AG09319 (cell line): ENCODE measurements at regions not wholly inside any gene's neighbourhood (a gene's known extent, or its start where the extent isn't known, plus 50 kb on each side); places are given as distances from the start of the nearest gene placed in this dataset.

Experiments used
- DNase-seq: peaks from one replicate; pipeline ENCODE4 v3.0.0-alpha.2; 2010; ENCODE audit warnings: low read depth; ENCODE audit errors: extremely low read depth
- CTCF ChIP-seq: IDR thresholded peaks from 2 replicates; pipeline ENCODE4 v1.5.1; 2011; ENCODE audit warnings: low read depth, mild to moderate bottlenecking, inconsistent platforms, low read length, moderate library complexity

- no peak for TF ChIP-seq CTCF
- no peak for DNase-seq
Measured at GRCh38 chr16:65224471-65224870, 102.6 kb upstream of the CDH11 start.

GRCh38 chr16:65223335-65223734 is 101.5 kb upstream of the CDH11 start:
- no peak for TF ChIP-seq CTCF
- DNase-seq: no peak

GRCh38 chr16:65222536-65222935 is 100.7 kb upstream of the CDH11 start:
- DNase-seq: no peak
- no peak for TF ChIP-seq CTCF

- no peak for TF ChIP-seq CTCF
- no peak for DNase-seq
Measured at GRCh38 chr16:65222049-65222448, 100.2 kb upstream of the CDH11 start.

- no peak for DNase-seq
- no peak for TF ChIP-seq CTCF
Measured at GRCh38 chr16:65219786-65220185, 97.9 kb upstream of the CDH11 start.

GRCh38 chr16:65218348-65218747 is 96.5 kb upstream of the CDH11 start:
- no peak for TF ChIP-seq CTCF
- no peak for DNase-seq

- TF ChIP-seq CTCF: no peak
- no peak for DNase-seq
Measured at GRCh38 chr16:65213866-65214595, 92.2 kb upstream of the CDH11 start.
